ENCODE measurements at regions not wholly inside any gene's neighbourhood (a gene's known extent, or its start where the extent isn't known, plus 50 kb on each side); places are given as distances from the start of the nearest gene placed in this dataset.
"Not testable (repeated sequence)": the region's sequence is repeated elsewhere in the genome, so short reads cannot be mapped to it uniquely, and the experiment has no call there.

- no peak for DNase-seq (ENCODE audit: low read depth)
Observed at GRCh38 chr6:168177103-168177891, 98.3 kb upstream of the FRMD1 start.

GRCh38 chr6:168171673-168172353 lies 92.8 kb upstream of the FRMD1 start:
- no peak for DNase-seq (ENCODE audit: low read depth)

GRCh38 chr6:168170841-168171601 lies 92.0 kb upstream of the FRMD1 start:
- no peak for DNase-seq (ENCODE audit: low read depth)

GRCh38 chr6:168169624-168170023 lies 90.6 kb upstream of the FRMD1 start:
- no peak for DNase-seq (ENCODE audit: low read depth)

- not testable (repeated sequence) for DNase-seq (ENCODE audit: low read depth)
Observed at GRCh38 chr6:168168936-168169335, 89.9 kb upstream of the FRMD1 start.

GRCh38 chr6:168168330-168168729 lies 89.3 kb upstream of the FRMD1 start:
- DNase-seq (ENCODE audit: low read depth), result not testable (repeated sequence)

- no peak for DNase-seq (ENCODE audit: low read depth)
Observed at GRCh38 chr6:168167431-168168315, 88.7 kb upstream of the FRMD1 start.

GRCh38 chr6:168166627-168167026 lies 87.6 kb upstream of the FRMD1 start:
- no peak for DNase-seq (ENCODE audit: low read depth)

- DNase-seq (ENCODE audit: low read depth), result no peak
Observed at GRCh38 chr6:168165891-168166290, 86.9 kb upstream of the FRMD1 start.

GRCh38 chr6:168165373-168165772 lies 86.4 kb upstream of the FRMD1 start:
- DNase-seq (ENCODE audit: low read depth), result no peak

GRCh38 chr6:168164462-168165061 lies 85.5 kb upstream of the FRMD1 start:
- no peak for DNase-seq (ENCODE audit: low read depth)

- no peak for DNase-seq (ENCODE audit: low read depth)
Observed at GRCh38 chr6:168163096-168163731, 84.2 kb upstream of the FRMD1 start.

- DNase-seq (ENCODE audit: low read depth), result no peak
Observed at GRCh38 chr6:168162366-168162765, 83.4 kb upstream of the FRMD1 start.

- DNase-seq (ENCODE audit: low read depth), result no peak
Observed at GRCh38 chr6:168161371-168161750, 82.3 kb upstream of the FRMD1 start.

- no peak for DNase-seq (ENCODE audit: low read depth)
Observed at GRCh38 chr6:168160506-168161370, 81.7 kb upstream of the FRMD1 start.

GRCh38 chr6:168159506-168159905 lies 80.5 kb upstream of the FRMD1 start:
- no peak for DNase-seq (ENCODE audit: low read depth)

GRCh38 chr6:168158980-168159349 lies 80.0 kb upstream of the FRMD1 start:
- DNase-seq (ENCODE audit: low read depth), result no peak

- no peak for DNase-seq (ENCODE audit: low read depth)
Observed at GRCh38 chr6:168158213-168158979, 79.4 kb upstream of the FRMD1 start.

Data from CMK (cell line).